AG10803 (cell line): ENCODE measurements at regions not wholly inside any gene's neighbourhood (a gene's known extent, or its start where the extent isn't known, plus 50 kb on each side); places are given as distances from the start of the nearest gene placed in this dataset.

Experiments used
- DNase-seq: peaks from one replicate; pipeline ENCODE4 v3.0.0; 2010; ENCODE audit warnings: low read depth
- H3K4me3 ChIP-seq: 2 replicates; pipeline ENCODE4 v1.5.1; 2011; ENCODE audit warnings: mild to moderate bottlenecking, low read length, control low read depth
- CTCF ChIP-seq: conservative IDR thresholded peaks from 2 replicates; pipeline ENCODE4 v1.5.1; 2011; ENCODE audit warnings: mild to moderate bottlenecking, low read length, control low read depth, inconsistent platforms

GRCh38 chr22:47561766-47562165 lies 799.3 kb downstream of the TBC1D22A start:
- no peak for TF ChIP-seq CTCF
- H3K4me3 ChIP-seq: no peak overlapping the region
- no peak for DNase-seq

- H3K4me3 ChIP-seq: no peak overlapping the region
- no peak for DNase-seq
- TF ChIP-seq CTCF: no peak
Observed at GRCh38 chr22:47561115-47561675, 798.7 kb downstream of the TBC1D22A start.

- H3K4me3 ChIP-seq: no peak overlapping the region
- no peak for TF ChIP-seq CTCF
- no peak for DNase-seq
Observed at GRCh38 chr22:47558828-47559700, 796.6 kb downstream of the TBC1D22A start.

GRCh38 chr22:47556473-47556872 lies 794.0 kb downstream of the TBC1D22A start:
- TF ChIP-seq CTCF: no peak
- no peak overlapping the region for H3K4me3 ChIP-seq
- DNase-seq: no peak

- no peak for DNase-seq
- TF ChIP-seq CTCF: no peak
- no peak overlapping the region for H3K4me3 ChIP-seq
Observed at GRCh38 chr22:47553436-47553835, 791.0 kb downstream of the TBC1D22A start.

GRCh38 chr22:47552541-47553205 lies 790.2 kb downstream of the TBC1D22A start:
- H3K4me3 ChIP-seq: no peak overlapping the region
- no peak for TF ChIP-seq CTCF
- no peak for DNase-seq

- TF ChIP-seq CTCF: no peak
- DNase-seq: no peak
- H3K4me3 ChIP-seq: no peak overlapping the region
Observed at GRCh38 chr22:47552024-47552423, 789.6 kb downstream of the TBC1D22A start.
